Esophagus mucosa (tissue), 1 donor: ENCODE measurements at regions not wholly inside any gene's neighbourhood (a gene's known extent, or its start where the extent isn't known, plus 50 kb on each side); places are given as distances from the start of the nearest gene placed in this dataset.

Source experiments
- ATAC-seq: fragments of 200-7000 bp; cut with Tn5 transposase; one replicate; pipeline ENCODE4 v1.9.1; 2020
- donor health status: DM: yes; HTN: yes; CAD: no.

- no peak for ATAC-seq
Measured at GRCh38 chr13:74930402-74931165, 551.4 kb downstream of the TBC1D4 start.

GRCh38 chr13:74929436-74929835 lies 552.5 kb downstream of the TBC1D4 start:
- no peak for ATAC-seq

GRCh38 chr13:74927823-74928222 lies 554.1 kb downstream of the TBC1D4 start:
- no peak for ATAC-seq

- no peak for ATAC-seq
Measured at GRCh38 chr13:74922963-74923362, 559.0 kb downstream of the TBC1D4 start.

GRCh38 chr13:74921326-74921725 lies 560.6 kb downstream of the TBC1D4 start:
- no peak for ATAC-seq

GRCh38 chr13:74920920-74921319 lies 561.0 kb downstream of the TBC1D4 start:
- ATAC-seq: no peak

GRCh38 chr13:74920361-74920760 lies 561.6 kb downstream of the TBC1D4 start:
- ATAC-seq: no peak

GRCh38 chr13:74919914-74920313 lies 562.1 kb downstream of the TBC1D4 start:
- ATAC-seq: no peak

- no peak for ATAC-seq
Measured at GRCh38 chr13:74912898-74913297, 569.1 kb downstream of the TBC1D4 start.

- ATAC-seq: no peak
Measured at GRCh38 chr13:74910415-74910814, 571.6 kb downstream of the TBC1D4 start.

- ATAC-seq: no peak
Measured at GRCh38 chr13:74907788-74908187, 574.2 kb downstream of the TBC1D4 start.

- ATAC-seq: no peak
Measured at GRCh38 chr13:74904556-74904955, 577.4 kb downstream of the TBC1D4 start.

- no peak for ATAC-seq
Measured at GRCh38 chr13:74895042-74895796, 586.8 kb downstream of the TBC1D4 start.

- no peak for ATAC-seq
Measured at GRCh38 chr13:74892096-74892495, 589.9 kb downstream of the TBC1D4 start.

- ATAC-seq: no peak
Measured at GRCh38 chr13:74891610-74892009, 590.4 kb downstream of the TBC1D4 start.

GRCh38 chr13:74889321-74889720 lies 592.6 kb downstream of the TBC1D4 start:
- ATAC-seq: no peak

GRCh38 chr13:74886502-74886901 lies 595.5 kb downstream of the TBC1D4 start:
- no peak for ATAC-seq

GRCh38 chr13:74883834-74884233 lies 598.1 kb downstream of the TBC1D4 start:
- ATAC-seq: no peak

- ATAC-seq: no peak
Measured at GRCh38 chr13:74871369-74872070, 610.4 kb downstream of the TBC1D4 start.

GRCh38 chr13:74870865-74871264 lies 611.1 kb downstream of the TBC1D4 start:
- ATAC-seq: no peak

- no peak for ATAC-seq
Measured at GRCh38 chr13:74869846-74870245, 612.1 kb downstream of the TBC1D4 start.

- no peak for ATAC-seq
Measured at GRCh38 chr13:74868049-74868448, 613.9 kb downstream of the TBC1D4 start.

GRCh38 chr13:74867460-74867859 lies 614.5 kb downstream of the TBC1D4 start:
- ATAC-seq: no peak

GRCh38 chr13:74866101-74866500 lies 615.9 kb downstream of the TBC1D4 start:
- no peak for ATAC-seq
